ENCODE measurements at regions not wholly inside any gene's neighbourhood (a gene's known extent, or its start where the extent isn't known, plus 50 kb on each side); places are given as distances from the start of the nearest gene placed in this dataset.
"Not testable (repeated sequence)": the region's sequence is repeated elsewhere in the genome, so short reads cannot be mapped to it uniquely, and the experiment has no call there.

- TF ChIP-seq CTCF (conservative IDR thresholded peaks at IDR 0.05; ENCODE audit: low read depth, low read length), result no peak
- no peak overlapping the region for H3K4me3 ChIP-seq (ENCODE audit: low read depth, low read length)
- DNase-seq (ENCODE audit: low read depth), result no peak
Measured at GRCh38 chr4:77449171-77449570, 156.4 kb upstream of the CXCL13 start.

- TF ChIP-seq CTCF (conservative IDR thresholded peaks at IDR 0.05; ENCODE audit: low read depth, low read length), result no peak
- no peak for DNase-seq (ENCODE audit: low read depth)
- H3K4me3 ChIP-seq (ENCODE audit: low read depth, low read length), result no peak overlapping the region
Measured at GRCh38 chr4:77450006-77450405, 155.6 kb upstream of the CXCL13 start.

- no peak for DNase-seq (ENCODE audit: low read depth)
- no peak for TF ChIP-seq CTCF (conservative IDR thresholded peaks at IDR 0.05; ENCODE audit: low read depth, low read length)
- H3K4me3 ChIP-seq (ENCODE audit: low read depth, low read length), result no peak overlapping the region
Measured at GRCh38 chr4:77451530-77451929, 154.1 kb upstream of the CXCL13 start.

GRCh38 chr4:77452117-77452516 is 153.5 kb upstream of the CXCL13 start:
- not testable (repeated sequence) for DNase-seq (ENCODE audit: low read depth); H3K4me3 ChIP-seq (ENCODE audit: low read depth, low read length)

- no peak overlapping the region for H3K4me3 ChIP-seq (ENCODE audit: low read depth, low read length)
- no peak for TF ChIP-seq CTCF (conservative IDR thresholded peaks at IDR 0.05; ENCODE audit: low read depth, low read length)
- DNase-seq (ENCODE audit: low read depth), result no peak
Measured at GRCh38 chr4:77453911-77454310, 151.7 kb upstream of the CXCL13 start.

GRCh38 chr4:77454858-77455257 is 150.8 kb upstream of the CXCL13 start:
- no peak overlapping the region for H3K4me3 ChIP-seq (ENCODE audit: low read depth, low read length)
- no peak for TF ChIP-seq CTCF (conservative IDR thresholded peaks at IDR 0.05; ENCODE audit: low read depth, low read length)
- peak; percentile 12 for DNase-seq (ENCODE audit: low read depth)

GRCh38 chr4:77464100-77464499 is 141.5 kb upstream of the CXCL13 start:
- not testable (repeated sequence) for H3K4me3 ChIP-seq (ENCODE audit: low read depth, low read length); DNase-seq (ENCODE audit: low read depth)

GRCh38 chr4:77465271-77465670 is 140.3 kb upstream of the CXCL13 start:
- H3K4me3 ChIP-seq (ENCODE audit: low read depth, low read length), result no peak overlapping the region
- peak; percentile 68 for TF ChIP-seq CTCF (conservative IDR thresholded peaks at IDR 0.05; ENCODE audit: low read depth, low read length)
- DNase-seq (ENCODE audit: low read depth), result peak; percentile 40
